ENCODE measurements at regions not wholly inside any gene's neighbourhood (a gene's known extent, or its start where the extent isn't known, plus 50 kb on each side); places are given as distances from the start of the nearest gene placed in this dataset.

GRCh38 chr16:6884002-6884401 is 448.6 kb upstream of the RBFOX1 start:
- POLR2A ChIA-PET = no interaction called here
- no peak for TF ChIP-seq SUZ12 (IDR thresholded peaks at IDR 0.05)
- CTCF ChIA-PET = no interaction called here
- DNase-seq (ENCODE audit: extremely low spot score) = no peak

- no peak for DNase-seq (ENCODE audit: extremely low spot score)
- POLR2A ChIA-PET = no interaction called here
- TF ChIP-seq SP1 (IDR thresholded peaks at IDR 0.05) (no peak), PKNOX1 (IDR thresholded peaks at IDR 0.05) (no peak), FOXM1 (IDR thresholded peaks at IDR 0.05; ENCODE audit: borderline replicate concordance) (no peak), ZNF384 (IDR thresholded peaks at IDR 0.05) (no peak), LEF1 (IDR thresholded peaks at IDR 0.05; ENCODE audit: borderline replicate concordance) (no peak), BHLHE40 (IDR thresholded peaks at IDR 0.05; ENCODE audit: borderline replicate concordance) (no peak), L3MBTL2 (conservative IDR thresholded peaks at IDR 0.05) (no peak), HDGF (IDR thresholded peaks at IDR 0.05; ENCODE audit: borderline replicate concordance) (no peak), FOXK2 (IDR thresholded peaks at IDR 0.05) (no peak), CTBP1 (IDR thresholded peaks at IDR 0.05; ENCODE audit: borderline replicate concordance) (no peak), NFRKB (IDR thresholded peaks at IDR 0.05) (no peak), ARNT (IDR thresholded peaks at IDR 0.05) (no peak), SUZ12 (IDR thresholded peaks at IDR 0.05) (no peak), TARDBP (IDR thresholded peaks at IDR 0.05) (no peak), ELF4 (IDR thresholded peaks at IDR 0.05) (no peak), FOXA1 (IDR thresholded peaks at IDR 0.05) (no peak)
- CTCF ChIA-PET = no interaction called here
These were observed 452.4 kb upstream of the RBFOX1 start for GRCh38 chr16:6880263-6880662.

GRCh38 chr16:6864671-6865070 is 468.0 kb upstream of the RBFOX1 start:
- TF ChIP-seq L3MBTL2 (conservative IDR thresholded peaks at IDR 0.05) (no peak), SUZ12 (IDR thresholded peaks at IDR 0.05) (no peak), CTBP1 (IDR thresholded peaks at IDR 0.05; ENCODE audit: borderline replicate concordance) (no peak), FOXM1 (IDR thresholded peaks at IDR 0.05; ENCODE audit: borderline replicate concordance) (no peak), SP1 (IDR thresholded peaks at IDR 0.05) (no peak), PKNOX1 (IDR thresholded peaks at IDR 0.05) (no peak), FOXK2 (IDR thresholded peaks at IDR 0.05) (no peak), LEF1 (IDR thresholded peaks at IDR 0.05; ENCODE audit: borderline replicate concordance) (no peak), FOXA1 (IDR thresholded peaks at IDR 0.05) (no peak), ELF4 (IDR thresholded peaks at IDR 0.05) (no peak), NFRKB (IDR thresholded peaks at IDR 0.05) (no peak), BHLHE40 (IDR thresholded peaks at IDR 0.05; ENCODE audit: borderline replicate concordance) (no peak), TARDBP (IDR thresholded peaks at IDR 0.05) (no peak)
- no peak for DNase-seq (ENCODE audit: extremely low spot score)
- CTCF ChIA-PET = no interaction called here
- POLR2A ChIA-PET = no interaction called here

- TF ChIP-seq PKNOX1 (IDR thresholded peaks at IDR 0.05) = no peak
- TF ChIP-seq SP1 (IDR thresholded peaks at IDR 0.05) = no peak
- TF ChIP-seq NFRKB (IDR thresholded peaks at IDR 0.05) = no peak
- no peak for TF ChIP-seq FOXM1 (IDR thresholded peaks at IDR 0.05; ENCODE audit: borderline replicate concordance)
- TF ChIP-seq CTBP1 (IDR thresholded peaks at IDR 0.05; ENCODE audit: borderline replicate concordance) = no peak
- TF ChIP-seq ZNF384 (IDR thresholded peaks at IDR 0.05) = no peak
- no peak for TF ChIP-seq HDGF (IDR thresholded peaks at IDR 0.05; ENCODE audit: borderline replicate concordance)
- TF ChIP-seq SUZ12 (IDR thresholded peaks at IDR 0.05) = no peak
- no peak for TF ChIP-seq L3MBTL2 (conservative IDR thresholded peaks at IDR 0.05)
- no peak for TF ChIP-seq ARNT (IDR thresholded peaks at IDR 0.05)
- TF ChIP-seq ELF4 (IDR thresholded peaks at IDR 0.05) = no peak
- no peak for TF ChIP-seq FOXK2 (IDR thresholded peaks at IDR 0.05)
- TF ChIP-seq FOXA1 (IDR thresholded peaks at IDR 0.05) = no peak
- TF ChIP-seq LEF1 (IDR thresholded peaks at IDR 0.05; ENCODE audit: borderline replicate concordance) = no peak
- no peak for TF ChIP-seq BHLHE40 (IDR thresholded peaks at IDR 0.05; ENCODE audit: borderline replicate concordance)
- no peak for TF ChIP-seq TARDBP (IDR thresholded peaks at IDR 0.05)
- POLR2A ChIA-PET = no interaction called here
These were observed 468.4 kb upstream of the RBFOX1 start for GRCh38 chr16:6864244-6864643.

GRCh38 chr16:6863135-6863534 is 469.5 kb upstream of the RBFOX1 start:
- ChIA-PET POLR2A (no interaction called here), CTCF (no interaction called here)
- TF ChIP-seq FOXM1 (IDR thresholded peaks at IDR 0.05; ENCODE audit: borderline replicate concordance) (no peak), FOXA1 (IDR thresholded peaks at IDR 0.05) (no peak), NFRKB (IDR thresholded peaks at IDR 0.05) (no peak), ARNT (IDR thresholded peaks at IDR 0.05) (no peak), TARDBP (IDR thresholded peaks at IDR 0.05) (no peak), L3MBTL2 (conservative IDR thresholded peaks at IDR 0.05) (no peak), ELF4 (IDR thresholded peaks at IDR 0.05) (no peak), HDGF (IDR thresholded peaks at IDR 0.05; ENCODE audit: borderline replicate concordance) (no peak), BHLHE40 (IDR thresholded peaks at IDR 0.05; ENCODE audit: borderline replicate concordance) (no peak), LEF1 (IDR thresholded peaks at IDR 0.05; ENCODE audit: borderline replicate concordance) (no peak)
- DNase-seq (ENCODE audit: extremely low spot score) = no peak

More at GRCh38 chr16:6864244-6864643, 468.4 kb upstream of the RBFOX1 start:
- CTCF ChIA-PET = no interaction called here
- DNase-seq (ENCODE audit: extremely low spot score) = no peak

- ChIA-PET POLR2A (no interaction called here), CTCF (no interaction called here)
- DNase-seq (ENCODE audit: extremely low spot score) = no peak
- no peak for TF ChIP-seq SP1 (IDR thresholded peaks at IDR 0.05)
- no peak for TF ChIP-seq FOXA1 (IDR thresholded peaks at IDR 0.05)
- no peak for TF ChIP-seq TARDBP (IDR thresholded peaks at IDR 0.05)
- TF ChIP-seq HDGF (IDR thresholded peaks at IDR 0.05; ENCODE audit: borderline replicate concordance) = no peak
- no peak for TF ChIP-seq FOXM1 (IDR thresholded peaks at IDR 0.05; ENCODE audit: borderline replicate concordance)
- no peak for TF ChIP-seq BHLHE40 (IDR thresholded peaks at IDR 0.05; ENCODE audit: borderline replicate concordance)
- no peak for TF ChIP-seq PKNOX1 (IDR thresholded peaks at IDR 0.05)
- no peak for TF ChIP-seq L3MBTL2 (conservative IDR thresholded peaks at IDR 0.05)
- no peak for TF ChIP-seq CTBP1 (IDR thresholded peaks at IDR 0.05; ENCODE audit: borderline replicate concordance)
- TF ChIP-seq ARNT (IDR thresholded peaks at IDR 0.05) = no peak
- no peak for TF ChIP-seq NFRKB (IDR thresholded peaks at IDR 0.05)
- TF ChIP-seq ZNF384 (IDR thresholded peaks at IDR 0.05) = no peak
- no peak for TF ChIP-seq SUZ12 (IDR thresholded peaks at IDR 0.05)
- no peak for TF ChIP-seq FOXK2 (IDR thresholded peaks at IDR 0.05)
- TF ChIP-seq LEF1 (IDR thresholded peaks at IDR 0.05; ENCODE audit: borderline replicate concordance) = no peak
- no peak for TF ChIP-seq ELF4 (IDR thresholded peaks at IDR 0.05)
These were observed 470.7 kb upstream of the RBFOX1 start for GRCh38 chr16:6861815-6862477.
